GM18498 (cell line): ENCODE measurements at regions not wholly inside any gene's neighbourhood (a gene's known extent, or its start where the extent isn't known, plus 50 kb on each side); places are given as distances from the start of the nearest gene placed in this dataset.

Experiments
- ATAC-seq: cut with Tn5 transposase; IDR thresholded peaks from one replicate; pipeline ENCODE4 v1.9.1; 2021; ENCODE audit warnings: mild to moderate bottlenecking, moderate library complexity; ENCODE audit not compliant: unreplicated experiment

DNA sequence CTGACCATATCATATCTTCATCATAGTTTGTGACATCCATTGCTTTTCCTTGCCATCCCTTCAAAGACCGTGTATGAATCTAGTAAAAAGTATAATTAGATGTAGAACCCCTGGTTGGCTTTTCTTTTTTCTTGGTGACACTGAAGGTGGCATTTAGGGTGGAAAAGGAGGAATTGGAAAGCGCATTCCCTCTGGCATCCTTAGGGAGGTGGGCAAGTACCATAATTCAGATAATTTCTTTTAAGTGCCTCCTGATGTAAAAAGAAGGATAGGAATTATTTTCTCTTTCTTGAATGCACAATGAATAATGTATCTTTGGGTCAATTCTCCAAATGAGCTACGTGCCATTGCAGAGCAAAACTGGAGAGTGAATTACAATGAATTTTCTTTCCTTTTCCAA is 73.2 kb upstream of the SMARCA2 start:
- no peak for ATAC-seq

DNA sequence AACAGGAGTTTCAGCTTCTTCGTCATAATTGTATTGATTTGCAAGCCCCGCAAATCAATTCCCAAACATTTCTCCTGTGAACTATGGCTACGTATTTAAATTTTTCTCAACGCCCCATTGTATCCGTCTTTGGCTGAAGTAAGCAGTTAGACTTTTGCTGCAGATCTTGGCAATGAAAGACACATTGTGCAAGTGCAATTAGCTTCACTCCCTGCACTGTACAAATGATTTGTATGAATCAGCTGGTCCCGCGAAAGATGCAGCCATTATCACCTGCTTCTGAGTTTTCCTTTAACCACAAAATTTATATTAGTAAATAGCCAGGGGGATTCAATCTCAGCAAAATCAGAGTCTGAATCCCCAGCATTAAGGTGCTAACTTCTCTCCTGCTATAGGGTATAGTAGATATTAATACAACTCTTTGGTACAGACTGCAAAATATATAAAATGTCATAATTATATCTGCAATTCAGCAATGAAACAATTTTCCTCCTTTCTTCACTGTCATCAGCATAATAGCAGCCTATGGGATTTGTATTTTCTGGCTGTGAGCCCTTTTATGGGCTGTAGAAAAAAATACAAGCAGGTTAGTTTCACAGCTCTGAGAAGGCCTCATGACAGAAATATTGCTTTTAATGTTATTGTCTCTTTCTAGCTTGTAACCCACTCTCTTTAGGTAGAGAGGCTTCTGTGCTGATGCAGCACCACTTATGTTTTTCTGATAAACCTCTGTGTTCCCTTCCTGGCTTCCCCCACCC is 68.4 kb upstream of the SMARCA2 start:
- no peak for ATAC-seq

DNA sequence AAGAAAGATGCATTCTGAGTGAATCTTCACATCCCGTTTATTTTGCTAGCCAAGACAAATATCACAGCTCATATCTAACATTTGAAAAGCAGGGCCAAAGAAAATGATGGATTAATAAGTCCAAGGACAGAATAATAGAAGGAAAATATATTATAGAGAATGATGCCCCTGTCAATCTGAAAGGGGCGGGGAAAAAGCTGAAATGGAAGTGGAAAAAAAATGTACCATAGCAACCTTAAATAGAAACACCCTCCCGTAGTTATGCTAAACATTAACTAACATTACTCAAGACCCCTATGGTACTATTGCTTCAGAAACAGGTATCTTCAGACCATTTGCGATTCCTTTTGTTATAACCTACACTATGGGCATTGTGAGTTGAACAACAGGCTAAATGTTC is 67.7 kb upstream of the SMARCA2 start:
- ATAC-seq = no peak

DNA sequence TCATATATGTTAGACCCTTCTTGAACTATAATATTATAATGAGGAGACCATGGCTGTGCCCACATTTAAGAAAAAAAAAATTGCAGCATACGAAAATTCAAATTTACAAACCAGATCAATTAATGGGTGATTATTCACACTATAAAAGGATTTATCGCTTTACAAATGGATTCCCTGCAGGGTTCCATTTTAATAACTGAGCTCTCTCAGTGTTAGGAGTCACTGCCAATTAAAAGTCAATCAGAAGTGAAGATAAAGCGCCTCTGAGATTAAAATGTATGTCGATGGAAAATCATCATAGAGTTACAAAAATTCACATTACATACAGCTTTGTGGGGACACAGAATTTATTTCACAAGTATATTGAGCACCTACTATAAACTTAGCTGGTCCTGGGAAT is 66.6 kb upstream of the SMARCA2 start:
- ATAC-seq = no peak

DNA sequence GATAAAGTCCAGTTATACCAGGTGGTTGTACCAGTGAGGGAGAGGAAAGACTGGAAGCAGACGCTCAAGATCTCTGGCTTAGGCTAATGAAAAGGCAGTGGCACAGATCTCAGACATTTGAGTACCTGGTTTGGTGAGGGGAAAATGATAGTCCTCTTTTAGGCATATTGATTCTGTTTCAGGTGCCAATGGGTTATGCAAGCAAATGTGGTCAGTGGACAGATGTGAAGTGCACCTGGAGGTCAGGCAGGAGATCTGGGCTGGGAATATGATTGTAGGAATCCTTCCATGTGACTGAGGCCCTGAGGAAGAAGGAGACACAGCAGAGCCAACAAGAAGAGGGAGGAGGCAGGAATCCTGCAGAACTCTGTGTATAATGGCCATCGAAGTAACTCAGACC is 63.7 kb upstream of the SMARCA2 start:
- no peak for ATAC-seq

DNA sequence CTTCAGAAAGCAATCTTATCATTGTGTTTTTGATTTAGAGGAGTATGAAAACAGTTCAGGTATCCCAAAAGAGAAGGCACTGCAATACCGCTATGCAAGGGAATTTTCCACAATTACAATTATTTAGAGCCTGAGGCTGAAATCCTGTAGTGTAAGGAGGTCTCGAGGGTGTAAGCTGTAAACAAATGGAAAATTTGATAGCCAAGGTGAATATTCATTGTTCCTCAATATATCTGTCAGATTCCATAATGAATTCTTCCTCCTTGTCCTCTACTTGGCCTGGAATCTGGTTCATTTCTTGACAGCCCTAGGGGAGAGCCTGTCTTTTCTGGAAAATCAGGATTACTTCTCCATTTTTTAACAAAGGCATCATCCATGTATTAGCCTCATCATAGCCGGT is 63.1 kb upstream of the SMARCA2 start:
- no peak for ATAC-seq

DNA sequence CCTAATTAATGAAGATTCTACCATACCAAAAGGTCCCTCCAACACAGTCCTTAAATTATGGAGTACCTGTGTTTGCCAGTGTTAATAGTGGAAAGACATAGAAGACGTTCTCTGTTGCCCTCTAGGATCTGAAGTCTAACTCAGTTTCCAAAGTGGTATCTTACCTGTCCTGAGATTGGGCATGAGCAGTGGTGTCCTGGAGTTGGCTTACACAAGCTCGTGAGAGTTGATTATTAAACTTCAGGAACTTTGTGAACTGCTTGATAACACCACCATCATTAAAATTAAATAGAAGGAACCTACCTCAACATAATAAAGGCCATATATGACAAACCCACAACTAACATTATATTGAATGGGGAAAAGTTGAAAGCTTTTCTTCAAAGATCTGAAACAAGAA is 60.9 kb upstream of the SMARCA2 start:
- ATAC-seq = no peak

DNA sequence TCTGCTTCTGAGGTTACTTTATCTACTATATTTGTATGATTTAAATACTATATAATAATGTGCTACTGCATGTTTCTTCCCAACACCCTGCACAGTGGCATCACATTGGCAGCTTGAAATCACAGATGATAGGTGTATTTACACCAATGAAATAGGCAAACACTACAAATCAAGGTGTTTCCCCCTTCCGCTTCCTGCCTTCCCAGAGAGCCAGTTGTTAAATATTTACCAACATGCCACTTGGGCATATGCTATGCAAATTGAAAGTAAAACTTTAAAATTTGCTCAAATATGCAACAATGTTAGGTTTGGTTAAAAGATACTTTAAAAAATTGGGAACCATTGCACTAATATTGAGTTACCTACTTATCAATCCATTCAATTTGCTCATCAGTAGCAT is 58.2 kb upstream of the SMARCA2 start:
- ATAC-seq = no peak

DNA sequence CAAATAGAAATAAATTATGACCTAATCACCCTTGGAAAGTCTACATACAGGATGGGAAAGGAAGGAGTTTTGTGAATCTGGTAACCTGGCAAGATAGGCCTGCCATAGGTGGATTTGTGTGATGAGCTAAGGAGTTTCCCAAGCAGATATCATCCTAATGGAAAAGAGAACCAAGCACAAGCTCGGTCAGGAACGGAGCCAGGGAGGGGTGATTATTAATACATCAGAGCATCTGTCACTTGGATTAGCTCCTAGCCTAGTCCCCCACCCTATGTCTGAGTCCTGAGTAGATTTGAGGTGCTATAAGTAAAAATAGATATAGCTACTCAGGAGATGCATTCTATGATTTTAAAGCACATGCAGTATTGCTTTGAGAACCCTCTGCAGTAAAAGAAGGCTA is 57.3 kb upstream of the SMARCA2 start:
- ATAC-seq = no peak

DNA sequence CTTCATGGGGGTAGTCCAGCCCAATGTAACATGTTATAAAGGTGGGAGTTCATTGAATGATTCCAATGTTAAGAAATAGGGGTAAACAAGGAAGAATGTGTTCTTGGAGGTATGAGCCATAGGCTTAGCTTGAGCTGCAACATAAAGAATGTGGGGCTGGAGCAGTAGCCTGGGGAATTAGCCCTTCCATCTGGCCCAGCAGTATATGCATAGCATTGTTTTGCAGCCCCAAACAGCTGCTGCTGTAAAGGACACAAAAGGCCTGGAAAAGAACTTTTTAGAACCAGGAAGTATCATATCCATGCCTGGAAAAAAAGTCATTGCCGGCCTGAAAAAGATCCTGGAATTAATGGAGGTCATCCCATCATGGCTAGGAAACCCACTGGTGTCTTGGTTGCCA is 55.8 kb upstream of the SMARCA2 start:
- no peak for ATAC-seq

DNA sequence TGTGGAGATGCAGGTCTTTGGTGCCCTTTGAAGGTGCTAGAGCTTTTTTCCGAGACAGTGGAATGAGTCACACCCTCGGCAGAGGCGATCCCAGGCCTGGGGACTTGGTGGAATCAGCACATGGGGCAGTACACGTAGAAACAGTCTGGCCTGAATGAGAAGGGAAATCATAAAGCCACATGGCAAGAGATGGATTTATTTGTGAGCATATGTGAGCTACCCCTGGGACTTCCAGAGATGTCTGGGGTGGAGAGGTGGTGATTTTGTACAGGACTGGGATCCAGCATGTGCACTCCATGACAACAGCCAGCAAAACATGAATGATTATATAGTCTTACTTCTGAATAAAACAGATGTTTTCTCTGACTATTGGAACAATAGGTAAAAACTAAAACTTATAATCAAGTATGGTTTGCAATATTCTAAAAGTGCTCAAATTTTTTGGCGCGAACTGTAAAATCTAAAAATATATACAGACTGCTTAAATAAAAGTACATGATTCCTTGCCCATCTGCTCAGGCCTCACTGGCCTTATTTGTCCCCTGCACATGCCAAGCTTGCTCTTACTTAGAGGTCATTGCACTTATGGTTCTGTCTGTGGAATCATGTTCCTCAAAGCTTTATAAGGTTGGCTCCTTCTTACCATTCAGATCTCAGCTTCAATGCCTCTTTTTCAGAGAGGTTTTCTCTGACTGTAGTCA is 54.7 kb upstream of the SMARCA2 start:
- no peak for ATAC-seq

DNA sequence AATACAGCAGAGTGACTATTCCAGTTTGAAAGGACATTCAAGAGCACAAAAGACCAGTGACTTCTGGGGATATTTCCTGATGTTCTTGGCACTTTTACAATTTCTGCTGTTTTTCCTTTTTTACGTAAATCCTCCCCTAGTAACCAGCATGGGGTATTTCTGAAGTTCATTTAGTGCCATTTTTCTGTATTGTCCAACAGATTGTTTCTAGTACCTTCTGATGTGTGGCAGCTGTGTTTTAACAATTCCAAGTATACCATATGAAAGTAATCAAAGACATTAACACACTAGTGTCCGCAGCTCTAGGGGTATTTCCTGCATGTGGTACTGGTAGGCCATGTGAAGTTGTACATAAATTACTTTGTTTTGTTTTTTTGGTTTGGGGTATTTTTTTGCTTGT is 53.0 kb upstream of the SMARCA2 start:
- no peak for ATAC-seq

DNA sequence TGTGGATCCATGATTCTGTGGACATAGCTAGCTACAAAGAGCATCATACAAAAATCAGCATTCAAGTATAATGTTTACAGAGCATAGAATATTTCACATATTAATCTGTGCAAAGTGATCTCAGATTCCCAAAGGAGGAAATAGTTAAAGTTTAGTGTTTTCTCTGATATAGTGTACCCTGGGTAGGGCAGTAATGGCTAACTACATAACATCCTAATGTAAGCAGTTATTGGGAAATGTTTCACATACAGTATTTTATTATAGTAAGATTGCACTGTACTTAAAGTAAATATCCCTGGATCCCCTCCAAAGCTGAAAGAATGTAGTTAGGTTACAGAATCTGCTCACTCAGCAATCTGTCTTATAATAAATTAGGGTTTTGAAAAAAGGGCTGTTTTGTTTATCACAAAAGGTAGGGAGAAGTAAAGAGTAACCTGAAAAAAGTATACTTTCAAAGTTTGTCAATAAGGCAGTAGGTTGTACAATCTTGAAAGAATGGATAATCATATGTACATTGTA is 52.5 kb upstream of the SMARCA2 start:
- no peak for ATAC-seq

DNA sequence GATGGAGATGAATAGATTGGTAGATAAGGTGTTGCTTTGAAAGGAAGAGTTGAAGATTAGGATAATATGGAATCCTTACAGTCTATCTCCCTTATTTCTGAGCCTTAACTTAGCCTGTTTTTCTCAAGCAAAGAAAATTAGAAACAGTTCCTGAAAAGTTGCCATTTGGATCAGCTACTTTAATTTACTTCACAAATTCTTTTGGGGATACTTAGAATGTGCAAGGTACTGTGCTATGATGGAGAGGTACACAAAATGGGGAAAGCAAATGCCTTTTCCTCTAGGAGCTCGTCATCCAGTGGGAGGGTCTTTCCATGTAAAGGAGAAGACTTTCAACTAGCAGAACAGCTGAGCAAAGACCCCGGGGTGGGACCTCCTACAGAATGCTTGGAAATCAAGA is 51.1 kb upstream of the SMARCA2 start:
- ATAC-seq = no peak
